ENCODE measurements at regions not wholly inside any gene's neighbourhood (a gene's known extent, or its start where the extent isn't known, plus 50 kb on each side); places are given as distances from the start of the nearest gene placed in this dataset.

GRCh38 chr7:36080843-36081242 is 72.2 kb upstream of the EEPD1 start:
- TF ChIP-seq CTCF (IDR thresholded peaks at IDR 0.05) = no peak
- TF ChIP-seq POLR2A (IDR thresholded peaks at IDR 0.05) = no peak
- TF ChIP-seq POLR2AphosphoS5 (IDR thresholded peaks at IDR 0.05) = no peak
